ENCODE measurements at regions not wholly inside any gene's neighbourhood (a gene's known extent, or its start where the extent isn't known, plus 50 kb on each side); places are given as distances from the start of the nearest gene placed in this dataset.

- no peaks in the 10 kb centered on the region for H3K36me3 ChIP-seq
- WGBS, 2 donors = 80 to 97% methylated on average over 1 of the region's 1 CpG
- H3K4me1 ChIP-seq = no peaks in the 10 kb centered on the region
- H3K27ac ChIP-seq = no peak overlapping the region
- H3K27me3 ChIP-seq = no peaks in the 10 kb centered on the region
- no peak for DNase-seq (ENCODE audit: low spot score in 2 of 2)
- no peak overlapping the region for H3K4me3 ChIP-seq
- peaks cover 0 to 23% (median 4%) of the 10 kb centered on the region in 4 donors for H3K9me3 ChIP-seq
- TF ChIP-seq POLR2A (IDR thresholded peaks at IDR 0.05) = no peak
- no peak for TF ChIP-seq EP300 (IDR thresholded peaks at IDR 0.05)
- TF ChIP-seq, protein P1, sequence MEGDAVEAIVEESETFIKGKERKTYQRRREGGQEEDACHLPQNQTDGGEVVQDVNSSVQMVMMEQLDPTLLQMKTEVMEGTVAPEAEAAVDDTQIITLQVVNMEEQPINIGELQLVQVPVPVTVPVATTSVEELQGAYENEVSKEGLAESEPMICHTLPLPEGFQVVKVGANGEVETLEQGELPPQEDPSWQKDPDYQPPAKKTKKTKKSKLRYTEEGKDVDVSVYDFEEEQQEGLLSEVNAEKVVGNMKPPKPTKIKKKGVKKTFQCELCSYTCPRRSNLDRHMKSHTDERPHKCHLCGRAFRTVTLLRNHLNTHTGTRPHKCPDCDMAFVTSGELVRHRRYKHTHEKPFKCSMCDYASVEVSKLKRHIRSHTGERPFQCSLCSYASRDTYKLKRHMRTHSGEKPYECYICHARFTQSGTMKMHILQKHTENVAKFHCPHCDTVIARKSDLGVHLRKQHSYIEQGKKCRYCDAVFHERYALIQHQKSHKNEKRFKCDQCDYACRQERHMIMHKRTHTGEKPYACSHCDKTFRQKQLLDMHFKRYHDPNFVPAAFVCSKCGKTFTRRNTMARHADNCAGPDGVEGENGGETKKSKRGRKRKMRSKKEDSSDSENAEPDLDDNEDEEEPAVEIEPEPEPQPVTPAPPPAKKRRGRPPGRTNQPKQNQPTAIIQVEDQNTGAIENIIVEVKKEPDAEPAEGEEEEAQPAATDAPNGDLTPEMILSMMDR (IDR thresholded peaks at IDR 0.05) = no peak
These were observed 136.6 kb upstream of the MCHR2 start for GRCh38 chr6:100130630-100131029.

GRCh38 chr6:100126790-100127484 lies 132.9 kb upstream of the MCHR2 start:
- Histone ChIP-seq H3K27me3 (no peaks in the 10 kb centered on the region), H3K27ac (no peak overlapping the region), H3K36me3 (no peaks in the 10 kb centered on the region), H3K9me3 (peaks cover 0 to 21% (median 4%) of the 10 kb centered on the region in 4 donors), H3K4me1 (no peaks in the 10 kb centered on the region), H3K4me3 (no peak overlapping the region)
- DNase-seq (ENCODE audit: low spot score in 2 of 2) = no peak
- TF ChIP-seq, protein P1 (IDR thresholded peaks at IDR 0.05) = no peak
- TF ChIP-seq POLR2A (IDR thresholded peaks at IDR 0.05) (no peak), EP300 (IDR thresholded peaks at IDR 0.05) (no peak)
- 69 to 72% methylated on average over 6 of the region's 6 CpGs for WGBS, 2 donors

DNA sequence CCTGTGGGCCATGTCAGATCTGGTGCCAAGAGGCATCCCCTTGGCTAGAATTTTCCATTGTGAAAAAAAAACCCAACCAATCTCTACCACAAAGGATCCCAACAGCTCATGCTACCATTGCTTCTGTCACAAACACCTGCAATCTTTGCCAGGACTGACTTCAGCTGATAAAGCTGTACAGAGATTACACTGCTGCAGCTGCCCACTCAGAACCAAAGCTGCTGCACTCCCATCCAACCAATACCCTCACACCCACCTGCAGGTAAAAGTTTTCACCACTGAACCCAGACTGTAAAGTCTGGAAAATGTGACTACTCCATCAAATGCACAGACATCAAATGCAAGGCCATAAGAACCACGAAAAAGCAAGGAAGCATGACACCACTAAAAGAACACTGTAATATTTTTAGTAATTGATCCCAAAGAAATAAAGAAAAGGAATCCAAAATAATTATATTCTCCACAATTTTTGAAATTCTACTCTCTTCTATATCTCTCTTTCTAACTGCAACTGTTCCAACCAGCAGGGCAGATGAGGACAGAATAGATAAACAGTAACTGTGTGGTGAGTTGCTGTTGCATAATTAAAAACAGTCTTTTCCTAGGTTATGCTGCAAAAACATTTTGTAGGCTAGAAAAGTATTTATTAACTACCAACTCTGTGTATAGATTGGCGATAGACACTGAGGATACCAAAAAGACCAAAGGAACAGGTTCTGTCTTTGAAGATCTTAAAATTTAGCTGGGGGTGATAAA lies 128.0 kb upstream of the MCHR2 start:
- Histone ChIP-seq H3K27ac (no peak overlapping the region), H3K36me3 (no peaks in the 10 kb centered on the region), H3K27me3 (no peaks in the 10 kb centered on the region), H3K4me1 (no peaks in the 10 kb centered on the region), H3K4me3 (no peak overlapping the region), H3K9me3 (no peaks in the 10 kb centered on the region)
- TF ChIP-seq, protein P1 (IDR thresholded peaks at IDR 0.05) = no peak
- TF ChIP-seq POLR2A (IDR thresholded peaks at IDR 0.05) (no peak), EP300 (IDR thresholded peaks at IDR 0.05) (no peak)
- DNase-seq (ENCODE audit: low spot score in 2 of 2) = no peak
- 68 to 72% methylated on average over 2 of the region's 2 CpGs for whole genome bisulfite sequencing, 2 donors

- no peak for TF ChIP-seq EP300 (IDR thresholded peaks at IDR 0.05)
- TF ChIP-seq, protein P1 (IDR thresholded peaks at IDR 0.05) = no peak
- no peak for TF ChIP-seq POLR2A (IDR thresholded peaks at IDR 0.05)
- no peak for DNase-seq (ENCODE audit: low spot score in 2 of 2)
- Histone ChIP-seq H3K4me1 (no peaks in the 10 kb centered on the region), H3K27ac (no peak overlapping the region), H3K27me3 (no peaks in the 10 kb centered on the region), H3K4me3 (no peak overlapping the region), H3K9me3 (no peaks in the 10 kb centered on the region), H3K36me3 (no peaks in the 10 kb centered on the region)
- 46 to 51% methylated on average over 4 of the region's 4 CpGs for WGBS, 2 donors
These were observed 125.2 kb upstream of the MCHR2 start for GRCh38 chr6:100119261-100119660.

- H3K4me3 ChIP-seq = no peak overlapping the region
- TF ChIP-seq, protein P1 (IDR thresholded peaks at IDR 0.05) = no peak
- TF ChIP-seq EP300 (IDR thresholded peaks at IDR 0.05) (no peak), POLR2A (IDR thresholded peaks at IDR 0.05) (no peak)
- H3K4me1 ChIP-seq = no peaks in the 10 kb centered on the region
- DNase-seq (ENCODE audit: low spot score in 2 of 2) = no peak
- no peaks in the 10 kb centered on the region for H3K27me3 ChIP-seq
- no peaks in the 10 kb centered on the region for H3K36me3 ChIP-seq
- no peak overlapping the region for H3K27ac ChIP-seq
- no peaks in the 10 kb centered on the region for H3K9me3 ChIP-seq
- WGBS, 2 donors = 86 to 91% methylated on average over 2 of the region's 2 CpGs
These were observed 124.3 kb upstream of the MCHR2 start for GRCh38 chr6:100118301-100118700.

All from tibial nerve (tissue), 4 donors.